ENCODE measurements at regions not wholly inside any gene's neighbourhood (a gene's known extent, or its start where the extent isn't known, plus 50 kb on each side); places are given as distances from the start of the nearest gene placed in this dataset.

DNA sequence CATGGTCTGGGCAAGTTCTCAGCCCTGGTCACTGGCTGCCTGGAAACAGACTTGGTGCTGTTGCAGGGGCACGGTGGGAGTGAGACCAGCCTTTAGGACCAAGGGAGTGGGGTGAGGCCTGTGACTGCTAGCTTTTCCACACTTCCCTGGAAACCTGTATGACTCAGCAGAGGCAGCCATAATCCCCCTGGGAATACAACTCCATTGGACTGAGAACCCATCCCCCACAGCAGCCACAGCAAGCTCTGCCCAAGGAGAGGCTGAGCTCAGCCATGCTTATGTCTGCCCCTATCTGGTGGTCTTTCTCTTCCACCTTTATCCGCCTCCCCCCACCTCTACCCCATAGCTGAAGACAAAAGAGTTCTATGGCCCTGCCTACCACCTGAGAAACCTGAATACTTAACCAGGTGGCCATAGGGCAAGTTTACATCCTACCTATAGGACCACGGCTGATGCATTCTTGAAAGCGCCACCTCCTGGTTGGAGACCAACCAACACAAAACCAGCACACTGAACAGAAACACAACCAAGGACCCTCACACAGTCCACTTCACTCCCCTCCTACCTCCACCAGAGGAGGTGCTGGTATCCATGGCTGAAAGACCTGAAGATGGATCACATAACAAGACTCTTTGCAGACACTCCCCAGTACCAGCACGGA is 816.2 kb upstream of the SOX9 start:
- POLR2A ChIA-PET, result no interaction called here
- H3K27me3 ChIP-seq (replicated peaks in 1 of 4; ENCODE audit: control extremely low read depth in 1 of 4, control insufficient read depth in 3 of 4, insufficient read depth in 4 of 4, low read length in 3 of 4), result no peaks in the 10 kb centered on the region
- peaks cover 0 to 9% (median 3%) of the 10 kb centered on the region in 3 donors for H3K9me3 ChIP-seq (ENCODE audit: control extremely low read depth in 1 of 3, control insufficient read depth in 2 of 3, insufficient read depth in 1 of 3, low read length in 2 of 3)
- H3K4me3 ChIP-seq (ENCODE audit: control extremely low read depth in 1 of 5, extremely low read depth in 1 of 5, insufficient read depth in 1 of 5, low read depth in 2 of 5, low read length in 4 of 5), result no peak overlapping the region
- no peak for TF ChIP-seq EZH2 (IDR thresholded peaks at IDR 0.05; ENCODE audit: borderline replicate concordance, insufficient read depth, low read depth, low read length, poor library complexity, severe bottlenecking)
- TF ChIP-seq, protein P1, sequence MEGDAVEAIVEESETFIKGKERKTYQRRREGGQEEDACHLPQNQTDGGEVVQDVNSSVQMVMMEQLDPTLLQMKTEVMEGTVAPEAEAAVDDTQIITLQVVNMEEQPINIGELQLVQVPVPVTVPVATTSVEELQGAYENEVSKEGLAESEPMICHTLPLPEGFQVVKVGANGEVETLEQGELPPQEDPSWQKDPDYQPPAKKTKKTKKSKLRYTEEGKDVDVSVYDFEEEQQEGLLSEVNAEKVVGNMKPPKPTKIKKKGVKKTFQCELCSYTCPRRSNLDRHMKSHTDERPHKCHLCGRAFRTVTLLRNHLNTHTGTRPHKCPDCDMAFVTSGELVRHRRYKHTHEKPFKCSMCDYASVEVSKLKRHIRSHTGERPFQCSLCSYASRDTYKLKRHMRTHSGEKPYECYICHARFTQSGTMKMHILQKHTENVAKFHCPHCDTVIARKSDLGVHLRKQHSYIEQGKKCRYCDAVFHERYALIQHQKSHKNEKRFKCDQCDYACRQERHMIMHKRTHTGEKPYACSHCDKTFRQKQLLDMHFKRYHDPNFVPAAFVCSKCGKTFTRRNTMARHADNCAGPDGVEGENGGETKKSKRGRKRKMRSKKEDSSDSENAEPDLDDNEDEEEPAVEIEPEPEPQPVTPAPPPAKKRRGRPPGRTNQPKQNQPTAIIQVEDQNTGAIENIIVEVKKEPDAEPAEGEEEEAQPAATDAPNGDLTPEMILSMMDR (IDR thresholded peaks at IDR 0.05), result no peak
- Mint-ChIP-seq H3K27ac (no peak overlapping the region), H3K4me1 (no peaks in the 10 kb centered on the region), H3K9me3 (ENCODE audit: insufficient read depth) (peaks cover 19% of the 10 kb centered on the region), H3K27me3 (no peaks in the 10 kb centered on the region), H3K4me3 (no peak overlapping the region)
- H4K20me1 ChIP-seq (ENCODE audit: control insufficient read depth, insufficient read depth, low read length, poor library complexity, severe bottlenecking), result no peaks in the 10 kb centered on the region
- CTCF ChIA-PET, result no interaction called here
- no peak overlapping the region for H3K9ac ChIP-seq (ENCODE audit: low read length)
- H3K4me1 ChIP-seq (ENCODE audit: control insufficient read depth in 2 of 2, insufficient read depth in 2 of 2, low read length in 2 of 2), result no peaks in the 10 kb centered on the region
- no peaks in the 10 kb centered on the region for H3K79me2 ChIP-seq (ENCODE audit: control insufficient read depth, insufficient read depth, low read length)
- H2AFZ ChIP-seq (ENCODE audit: insufficient read depth, low read depth, low read length, poor library complexity, severe bottlenecking), result no peak overlapping the region
- ATAC-seq (ENCODE audit: low read depth), result no peak
- 92% methylated on average over 4 of the region's 5 CpGs for WGBS (ENCODE audit: insufficient coverage)
- no peak for DNase-seq
- intact Hi-C loops (cut with micrococcal nuclease), result no loop called here
- H3K27ac ChIP-seq (ENCODE audit: low read length in 2 of 2), result no peak overlapping the region
- no peak overlapping the region for H3K4me2 ChIP-seq (replicated peaks; ENCODE audit: low read depth, low read length, poor library complexity, severe bottlenecking)
- H3K36me3 ChIP-seq (replicated peaks in 1 of 2; ENCODE audit: control extremely low read depth in 1 of 2, control insufficient read depth in 1 of 2, extremely low read depth in 1 of 2, insufficient read depth in 2 of 2, low read length in 1 of 2), result no peaks in the 10 kb centered on the region

DNA sequence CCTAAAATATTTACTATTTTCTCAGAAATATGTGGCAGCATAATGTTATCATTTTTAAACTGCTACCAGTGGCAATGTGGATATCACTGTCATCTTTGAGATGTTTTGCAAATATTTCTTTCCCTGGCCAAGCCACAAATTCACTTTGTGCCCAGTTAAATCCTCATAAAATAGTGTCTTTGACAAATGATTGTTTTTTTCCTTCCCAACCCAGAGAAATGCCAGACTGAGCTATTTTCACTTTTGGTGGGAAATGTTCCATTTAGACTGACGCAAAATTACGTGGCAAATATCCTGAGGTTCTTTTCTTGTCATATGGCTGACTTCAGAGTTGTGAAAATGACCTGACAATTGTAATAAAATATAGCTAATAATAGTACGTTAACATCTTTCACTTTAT is 807.0 kb upstream of the SOX9 start:
- ChIA-PET CTCF (no interaction called here), POLR2A (no interaction called here)
- Histone ChIP-seq H3K36me3 (replicated peaks in 1 of 2; ENCODE audit: control extremely low read depth in 1 of 2, control insufficient read depth in 1 of 2, extremely low read depth in 1 of 2, insufficient read depth in 2 of 2, low read length in 1 of 2) (no peaks in the 10 kb centered on the region), H3K9ac (ENCODE audit: low read length) (no peak overlapping the region), H2AFZ (ENCODE audit: insufficient read depth, low read depth, low read length, poor library complexity, severe bottlenecking) (no peak overlapping the region), H3K27ac (ENCODE audit: low read length in 2 of 2) (no peak overlapping the region), H3K79me2 (ENCODE audit: control insufficient read depth, insufficient read depth, low read length) (no peaks in the 10 kb centered on the region), H3K4me1 (ENCODE audit: control insufficient read depth in 2 of 2, insufficient read depth in 2 of 2, low read length in 2 of 2) (no peaks in the 10 kb centered on the region), H3K4me3 (ENCODE audit: control extremely low read depth in 1 of 5, extremely low read depth in 1 of 5, insufficient read depth in 1 of 5, low read depth in 2 of 5, low read length in 4 of 5) (no peak overlapping the region), H4K20me1 (ENCODE audit: control insufficient read depth, insufficient read depth, low read length, poor library complexity, severe bottlenecking) (no peaks in the 10 kb centered on the region), H3K27me3 (replicated peaks in 1 of 4; ENCODE audit: control extremely low read depth in 1 of 4, control insufficient read depth in 3 of 4, insufficient read depth in 4 of 4, low read length in 3 of 4) (no peaks in the 10 kb centered on the region), H3K9me3 (ENCODE audit: control extremely low read depth in 1 of 3, control insufficient read depth in 2 of 3, insufficient read depth in 1 of 3, low read length in 2 of 3) (peaks cover 0 to 2% (median 0%) of the 10 kb centered on the region in 3 donors), H3K4me2 (replicated peaks; ENCODE audit: low read depth, low read length, poor library complexity, severe bottlenecking) (no peak overlapping the region)
- Mint-ChIP-seq H3K27ac (no peak overlapping the region), H3K27me3 (no peaks in the 10 kb centered on the region), H3K4me3 (no peak overlapping the region), H3K9me3 (ENCODE audit: insufficient read depth) (peaks cover 8% of the 10 kb centered on the region), H3K4me1 (no peaks in the 10 kb centered on the region)
- no CpG with 5 or more reads among the region's 3 CpGs for WGBS (ENCODE audit: insufficient coverage)
- ATAC-seq (ENCODE audit: low read depth), result no peak
- no peak for DNase-seq
- TF ChIP-seq, protein P1 (IDR thresholded peaks at IDR 0.05), result no peak
- TF ChIP-seq EZH2 (IDR thresholded peaks at IDR 0.05; ENCODE audit: borderline replicate concordance, insufficient read depth, low read depth, low read length, poor library complexity, severe bottlenecking), result no peak
- intact Hi-C loops (cut with micrococcal nuclease), result no loop called here

Data from B cell (primary cell).